GM12892 (cell line): ENCODE measurements at regions not wholly inside any gene's neighbourhood (a gene's known extent, or its start where the extent isn't known, plus 50 kb on each side); places are given as distances from the start of the nearest gene placed in this dataset.

Source experiments
- POLR2A ChIP-seq: IDR thresholded peaks from 2 replicates; pipeline ENCODE4 v1.6.1; 2011; ENCODE audit warnings: low read depth, low read length, control low read depth
- POLR2AphosphoS5 ChIP-seq: IDR thresholded peaks from 2 replicates; pipeline ENCODE4 v1.6.1; 2011; ENCODE audit warnings: low read depth, low read length, control low read depth

DNA sequence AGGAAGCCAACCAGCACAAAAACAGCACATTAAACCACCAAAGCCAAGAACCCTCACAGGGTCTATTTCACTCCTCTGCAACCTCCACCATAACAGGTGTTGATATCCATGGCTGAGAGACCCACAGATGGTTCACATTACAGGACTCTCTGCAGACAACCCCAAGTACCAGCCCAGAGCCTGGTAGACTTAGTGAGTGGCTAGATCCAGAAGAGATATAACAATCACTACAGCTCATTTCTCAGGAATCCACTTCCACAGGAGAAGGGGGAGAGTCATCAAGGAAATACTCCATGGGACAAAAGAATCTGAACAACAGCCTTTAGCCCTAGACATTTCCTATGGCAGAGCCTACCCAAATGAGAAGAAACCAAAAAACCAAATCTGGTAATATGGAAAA lies 168.1 kb upstream of the CD96 start:
- TF ChIP-seq POLR2AphosphoS5 = no peak
- TF ChIP-seq POLR2A = no peak
